Effector memory CD4-positive, alpha-beta T cell (primary cell): ENCODE measurements at regions not wholly inside any gene's neighbourhood (a gene's known extent, or its start where the extent isn't known, plus 50 kb on each side); places are given as distances from the start of the nearest gene placed in this dataset.
A peak's percentile ranks its signal among the peaks of the same experiment; 100 is the strongest.

Experiments used
- DNase-seq, 3 donors: peaks; one replicate each; pipeline ENCODE4 v3.0.0-alpha.2; 2020
- H3K27ac ChIP-seq: 2 replicates; pipeline ENCODE4 v1.7.0; 2013; ENCODE audit warnings: mild to moderate bottlenecking, low read length, moderate library complexity; ENCODE audit not compliant: insufficient read depth, poor library complexity, severe bottlenecking
- H3K27me3 ChIP-seq: replicated peaks from 2 replicates; pipeline ENCODE4 v1.7.0; 2013; ENCODE audit warnings: mild to moderate bottlenecking, low read length; ENCODE audit not compliant: insufficient read depth, control insufficient read depth, poor library complexity, severe bottlenecking
- H3K36me3 ChIP-seq: 2 replicates; pipeline ENCODE4 v1.7.0; 2013; ENCODE audit warnings: mild to moderate bottlenecking, low read length, moderate library complexity; ENCODE audit not compliant: control insufficient read depth, insufficient read depth
- H3K4me1 ChIP-seq: 2 replicates; pipeline ENCODE4 v1.7.0; 2013; ENCODE audit warnings: low read length, mild to moderate bottlenecking; ENCODE audit not compliant: control insufficient read depth, insufficient read depth, poor library complexity, severe bottlenecking
- H3K4me3 ChIP-seq: 2 replicates; pipeline ENCODE4 v1.7.0; 2013; ENCODE audit warnings: low read length, low read depth, mild to moderate bottlenecking; ENCODE audit not compliant: insufficient read depth, poor library complexity, severe bottlenecking
- H3K9me3 ChIP-seq: 2 replicates; pipeline ENCODE4 v1.7.0; 2013; ENCODE audit warnings: mild to moderate bottlenecking, low read length, moderate library complexity; ENCODE audit not compliant: control insufficient read depth

- no peaks in the 10 kb centered on the region for H3K4me1 ChIP-seq
- H3K36me3 ChIP-seq, result no peaks in the 10 kb centered on the region
- no peak overlapping the region for H3K4me3 ChIP-seq
- no peak for DNase-seq
- H3K27ac ChIP-seq, result no peak overlapping the region
- no peaks in the 10 kb centered on the region for H3K9me3 ChIP-seq
- H3K27me3 ChIP-seq, result no peaks in the 10 kb centered on the region
Observed at GRCh38 chr4:128564081-128564630, 245.3 kb upstream of the JADE1 start.

- Histone ChIP-seq H3K27me3 (no peaks in the 10 kb centered on the region), H3K36me3 (no peaks in the 10 kb centered on the region), H3K4me3 (no peak overlapping the region), H3K9me3 (no peaks in the 10 kb centered on the region), H3K27ac (no peak overlapping the region), H3K4me1 (no peaks in the 10 kb centered on the region)
- no peak for DNase-seq
Observed at GRCh38 chr4:128560754-128561495, 248.6 kb upstream of the JADE1 start.

GRCh38 chr4:128558896-128559679 is 250.4 kb upstream of the JADE1 start:
- H3K27ac ChIP-seq, result no peak overlapping the region
- no peak overlapping the region for H3K4me3 ChIP-seq
- no peaks in the 10 kb centered on the region for H3K4me1 ChIP-seq
- H3K9me3 ChIP-seq, result no peaks in the 10 kb centered on the region
- DNase-seq, result no peak
- H3K27me3 ChIP-seq, result no peaks in the 10 kb centered on the region
- no peaks in the 10 kb centered on the region for H3K36me3 ChIP-seq

GRCh38 chr4:128556756-128557155 is 252.7 kb upstream of the JADE1 start:
- Histone ChIP-seq H3K4me1 (no peaks in the 10 kb centered on the region), H3K27ac (no peak overlapping the region), H3K36me3 (no peaks in the 10 kb centered on the region), H3K4me3 (no peak overlapping the region), H3K9me3 (no peaks in the 10 kb centered on the region), H3K27me3 (no peaks in the 10 kb centered on the region)
- DNase-seq, result no peak

- peak overlapping the region; percentile 66 for H3K4me3 ChIP-seq
- H3K36me3 ChIP-seq, result no peaks in the 10 kb centered on the region
- no peaks in the 10 kb centered on the region for H3K9me3 ChIP-seq
- H3K27ac ChIP-seq, result no peak overlapping the region
- no peaks in the 10 kb centered on the region for H3K4me1 ChIP-seq
- H3K27me3 ChIP-seq, result no peaks in the 10 kb centered on the region
- DNase-seq, result no peak
Observed at GRCh38 chr4:128553686-128554515, 255.6 kb upstream of the JADE1 start.

- DNase-seq, result no peak
- H3K4me3 ChIP-seq, result no peak overlapping the region
- H3K4me1 ChIP-seq, result no peaks in the 10 kb centered on the region
- no peak overlapping the region for H3K27ac ChIP-seq
- no peaks in the 10 kb centered on the region for H3K9me3 ChIP-seq
- no peaks in the 10 kb centered on the region for H3K27me3 ChIP-seq
- H3K36me3 ChIP-seq, result no peaks in the 10 kb centered on the region
Observed at GRCh38 chr4:128552586-128552907, 257.0 kb upstream of the JADE1 start.

GRCh38 chr4:128551280-128551679 is 258.2 kb upstream of the JADE1 start:
- Histone ChIP-seq H3K4me3 (no peak overlapping the region), H3K9me3 (no peaks in the 10 kb centered on the region), H3K27ac (no peak overlapping the region), H3K4me1 (no peaks in the 10 kb centered on the region), H3K36me3 (no peaks in the 10 kb centered on the region), H3K27me3 (no peaks in the 10 kb centered on the region)
- DNase-seq, result no peak

GRCh38 chr4:128550060-128550459 is 259.4 kb upstream of the JADE1 start:
- no peaks in the 10 kb centered on the region for H3K36me3 ChIP-seq
- no peak overlapping the region for H3K27ac ChIP-seq
- no peak overlapping the region for H3K4me3 ChIP-seq
- H3K27me3 ChIP-seq, result no peaks in the 10 kb centered on the region
- no peak for DNase-seq
- H3K9me3 ChIP-seq, result no peaks in the 10 kb centered on the region
- H3K4me1 ChIP-seq, result no peaks in the 10 kb centered on the region

GRCh38 chr4:128549636-128550035 is 259.9 kb upstream of the JADE1 start:
- DNase-seq, result no peak
- no peaks in the 10 kb centered on the region for H3K36me3 ChIP-seq
- H3K27ac ChIP-seq, result no peak overlapping the region
- H3K4me3 ChIP-seq, result no peak overlapping the region
- no peaks in the 10 kb centered on the region for H3K4me1 ChIP-seq
- no peaks in the 10 kb centered on the region for H3K27me3 ChIP-seq
- H3K9me3 ChIP-seq, result no peaks in the 10 kb centered on the region
